GM19351 (cell line): ENCODE measurements at regions not wholly inside any gene's neighbourhood (a gene's known extent, or its start where the extent isn't known, plus 50 kb on each side); places are given as distances from the start of the nearest gene placed in this dataset.
A peak's percentile ranks its signal among the peaks of the same experiment; 100 is the strongest.
"Not testable (repeated sequence)": the region's sequence is repeated elsewhere in the genome, so short reads cannot be mapped to it uniquely, and the experiment has no call there.

Source experiments
- ATAC-seq: cut with Tn5 transposase; IDR thresholded peaks from one replicate; pipeline ENCODE4 v1.9.1; 2021; ENCODE audit warnings: mild to moderate bottlenecking, moderate library complexity; ENCODE audit not compliant: unreplicated experiment

GRCh38 chr4:45502471-45502870, 621.4 kb downstream of the GABRG1 start:
- no peak for ATAC-seq

- no peak for ATAC-seq
Measured at GRCh38 chr4:45484740-45485139, 639.1 kb downstream of the GABRG1 start.

DNA sequence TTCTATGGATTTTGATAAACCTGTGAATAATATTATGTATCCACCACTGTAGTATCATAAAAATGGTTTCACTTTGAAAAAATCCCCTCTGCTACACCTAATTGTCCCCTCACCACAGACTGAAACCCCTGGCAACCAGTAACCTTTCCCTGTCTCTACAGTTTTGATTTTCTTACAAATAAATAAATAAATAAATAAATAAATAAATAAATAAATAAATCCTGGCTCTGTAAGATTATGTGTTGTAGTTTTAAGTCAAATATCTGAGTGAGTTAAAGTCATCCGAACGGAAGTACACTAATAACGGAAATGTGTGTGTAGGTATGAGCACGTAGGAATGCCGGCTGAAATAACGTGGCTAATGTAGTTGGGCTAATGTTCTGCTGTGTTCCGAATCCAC, 641.5 kb downstream of the GABRG1 start:
- no peak for ATAC-seq

DNA sequence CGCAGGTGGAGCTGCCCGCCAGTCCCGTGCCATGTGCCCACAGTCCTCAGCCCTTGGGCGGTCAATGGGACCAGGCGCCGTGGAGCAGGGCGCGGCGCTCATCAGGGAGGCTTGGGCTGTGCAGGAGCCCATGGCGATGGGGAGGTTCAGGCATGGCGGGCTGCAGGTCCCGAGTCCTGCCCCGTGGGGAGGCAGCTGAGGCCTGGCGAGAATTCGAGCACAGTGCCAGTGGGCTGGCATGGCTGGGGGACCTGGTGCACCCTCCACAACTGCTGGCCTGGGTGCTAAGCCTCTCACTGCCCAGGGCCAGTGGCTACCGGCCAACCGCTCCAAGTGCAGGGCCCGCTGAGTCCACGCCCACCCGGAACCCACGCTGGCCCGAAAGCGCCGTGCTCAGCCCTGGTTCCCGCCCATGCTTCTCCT, 646.5 kb downstream of the GABRG1 start:
- ATAC-seq: no peak

- no peak for ATAC-seq
Measured at GRCh38 chr4:45475548-45475947, 648.3 kb downstream of the GABRG1 start.

DNA sequence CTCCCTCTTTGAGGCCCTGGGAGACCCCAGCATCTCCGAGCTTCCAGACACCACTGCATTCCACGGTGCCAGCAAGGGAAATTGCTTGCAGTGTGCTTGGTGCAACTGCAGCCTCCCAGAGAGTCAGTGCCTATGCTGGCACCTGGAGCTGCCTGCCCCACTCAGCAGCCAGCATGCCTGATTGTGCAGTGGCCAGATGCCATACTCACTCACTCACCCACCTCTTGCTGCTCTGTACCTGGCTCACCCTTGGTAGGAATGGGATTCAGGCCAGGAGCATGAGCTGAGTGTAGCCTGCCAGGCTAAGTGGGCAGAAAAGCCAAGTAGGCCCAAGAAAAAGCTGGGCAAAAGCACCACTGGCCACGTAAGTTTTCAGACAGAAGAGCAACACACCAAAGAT, 651.4 kb downstream of the GABRG1 start:
- no peak for ATAC-seq

- ATAC-seq: no peak
Measured at GRCh38 chr4:45471335-45471734, 652.5 kb downstream of the GABRG1 start.

- ATAC-seq: no peak
Measured at GRCh38 chr4:45467157-45467556, 656.7 kb downstream of the GABRG1 start.

- not testable (repeated sequence) for ATAC-seq
Measured at GRCh38 chr4:45460157-45460556, 663.7 kb downstream of the GABRG1 start.

- no peak for ATAC-seq
Measured at GRCh38 chr4:45455217-45455616, 668.6 kb downstream of the GABRG1 start.

- ATAC-seq: peak; percentile 65
Measured at GRCh38 chr4:45453258-45453853, 670.5 kb downstream of the GABRG1 start.

GRCh38 chr4:45442466-45442865, 681.4 kb downstream of the GABRG1 start:
- ATAC-seq: no peak

GRCh38 chr4:45438047-45438446, 685.8 kb downstream of the GABRG1 start:
- no peak for ATAC-seq

GRCh38 chr4:45437381-45437780, 686.5 kb downstream of the GABRG1 start:
- ATAC-seq: no peak

GRCh38 chr4:45425135-45425534, 698.7 kb downstream of the GABRG1 start:
- ATAC-seq: no peak

GRCh38 chr4:45423896-45424295, 697.5 kb upstream of the GNPDA2 start:
- ATAC-seq: no peak

DNA sequence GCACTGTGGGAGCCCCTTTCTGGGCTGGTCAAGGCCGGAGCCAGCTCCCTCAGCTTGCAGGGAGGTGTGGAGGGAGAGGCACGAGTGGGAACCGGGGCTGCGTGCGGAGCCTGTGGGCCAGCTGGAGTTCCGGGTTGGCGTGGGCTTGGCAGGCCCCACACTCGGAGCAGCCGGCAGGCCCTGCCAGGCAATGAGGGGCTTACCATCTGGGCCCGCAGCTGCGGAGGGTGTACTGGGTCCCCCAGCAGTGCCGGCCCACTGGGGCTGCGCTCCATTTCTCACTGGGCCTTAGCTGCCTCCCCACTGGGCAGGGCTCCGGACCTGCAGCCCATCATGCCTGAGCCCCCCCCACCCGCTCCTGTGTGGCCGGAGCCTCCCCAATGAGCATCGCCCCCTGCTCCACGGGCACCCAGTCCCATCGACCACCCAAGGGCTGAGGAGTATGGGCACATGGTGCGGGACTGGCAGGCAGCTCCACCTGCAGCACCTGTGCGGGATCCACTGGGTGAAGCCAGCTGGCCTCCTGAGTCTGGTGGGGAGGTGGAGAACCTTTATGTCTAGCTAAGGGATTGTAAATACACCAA, 693.8 kb upstream of the GNPDA2 start:
- not testable (repeated sequence) for ATAC-seq

DNA sequence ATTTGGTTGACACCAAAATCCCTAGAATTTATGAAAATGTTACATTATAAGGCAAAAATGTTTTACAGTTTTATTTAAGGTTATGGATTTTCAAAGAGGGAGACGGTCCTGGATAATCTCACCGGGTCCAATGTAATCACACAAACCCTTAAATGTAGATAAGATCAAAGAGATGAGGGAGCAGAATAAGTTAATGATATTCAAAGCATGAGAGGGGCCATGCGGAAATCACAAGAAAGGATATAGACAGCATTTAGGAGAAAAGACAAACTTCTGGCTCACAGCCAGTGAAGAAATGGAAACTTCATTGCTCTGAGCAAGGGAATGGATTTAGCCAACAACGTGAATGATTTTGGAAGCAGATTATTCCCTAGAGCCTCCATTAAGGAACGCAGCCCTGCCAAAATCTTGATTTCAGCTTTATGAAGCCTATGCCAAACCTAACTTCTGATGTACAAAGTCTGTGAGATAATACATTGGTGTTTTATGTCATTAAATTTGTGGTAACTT, 684.4 kb upstream of the GNPDA2 start:
- no peak for ATAC-seq

GRCh38 chr4:45409536-45409935, 683.2 kb upstream of the GNPDA2 start:
- ATAC-seq: no peak

- ATAC-seq: no peak
Measured at GRCh38 chr4:45408996-45409395, 682.6 kb upstream of the GNPDA2 start.

DNA sequence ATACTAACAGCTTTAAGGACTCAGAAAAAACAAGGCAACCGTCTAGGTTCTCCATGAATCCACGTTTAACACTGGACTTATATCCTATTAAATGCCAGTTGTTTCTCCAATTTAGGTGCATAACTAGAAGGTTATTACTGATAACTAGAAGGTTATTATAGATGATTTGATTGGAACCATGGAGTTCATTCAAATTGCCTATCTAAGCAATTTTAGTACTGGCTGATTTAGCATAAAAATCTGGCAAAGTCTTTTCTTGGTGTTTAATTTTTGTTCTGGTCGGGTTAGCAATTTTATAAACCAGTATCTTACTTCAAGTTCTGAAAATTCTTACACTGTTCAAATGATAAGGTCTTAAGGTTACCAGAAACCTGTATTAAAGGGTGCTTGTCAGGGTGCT, 672.8 kb upstream of the GNPDA2 start:
- no peak for ATAC-seq

DNA sequence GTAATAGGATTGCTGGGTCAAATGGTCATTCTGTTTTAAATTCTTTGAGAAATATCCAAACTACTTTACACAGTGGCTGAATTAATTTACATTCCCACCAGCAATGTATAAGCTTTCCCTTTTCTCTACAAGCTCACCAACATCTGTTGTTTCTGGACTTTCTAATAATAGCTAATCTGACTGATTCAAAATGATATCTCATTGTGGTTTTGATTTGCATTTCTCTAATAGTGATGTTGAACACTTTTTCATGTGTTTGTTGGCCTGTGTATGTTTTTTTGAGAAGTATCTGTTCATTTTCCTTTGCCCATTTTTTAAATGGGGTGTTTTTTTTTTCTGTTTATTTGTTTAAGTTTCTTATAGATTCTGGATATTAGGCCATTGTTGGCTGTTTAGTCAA, 659.0 kb upstream of the GNPDA2 start:
- ATAC-seq: no peak

DNA sequence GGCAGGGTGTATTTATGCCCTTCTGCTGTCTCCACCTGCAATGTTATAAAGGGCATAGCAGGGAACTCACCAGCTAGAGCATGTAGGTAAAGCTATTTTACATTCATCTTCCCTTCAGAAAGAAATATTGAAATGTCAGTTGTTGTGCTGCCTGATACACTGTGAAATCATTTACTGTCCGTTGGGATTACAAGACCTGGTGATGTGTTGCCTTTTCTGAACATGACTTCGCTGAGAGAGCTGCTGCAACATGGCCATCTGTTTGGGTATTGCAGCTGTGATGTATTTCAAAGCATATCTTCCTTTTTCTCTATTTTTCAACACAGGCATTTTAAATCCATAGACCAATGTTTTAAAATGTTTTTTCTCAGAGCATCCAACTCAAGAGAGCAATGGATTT, 644.1 kb upstream of the GNPDA2 start:
- no peak for ATAC-seq
